Immature natural killer cell (primary cell): ENCODE measurements at regions not wholly inside any gene's neighbourhood (a gene's known extent, or its start where the extent isn't known, plus 50 kb on each side); places are given as distances from the start of the nearest gene placed in this dataset.

ENCODE experiments used
- DNase-seq, 3 donors: peaks; one replicate each; pipeline ENCODE4 v3.0.0; 2022; ENCODE audit warnings: mixed read lengths in 1 of 3
- H3K27ac Mint-ChIP-seq, 6 donors: one replicate each; pipeline ENCODE4 v1.8.0; 2020; ENCODE audit warnings: mixed read lengths in 6 of 6, mild to moderate bottlenecking in 5 of 6, inconsistent platforms in 4 of 6, moderate library complexity in 3 of 6
- H3K27me3 Mint-ChIP-seq, 3 donors: one replicate each; pipeline ENCODE4 v1.8.0; 2020 to 2021; ENCODE audit warnings: low read depth in 3 of 3, mild to moderate bottlenecking in 3 of 3, mixed read lengths in 3 of 3, moderate library complexity in 3 of 3, inconsistent platforms in 1 of 3
- H3K36me3 Mint-ChIP-seq, 3 donors: one replicate each; pipeline ENCODE4 v1.8.0; 2020; ENCODE audit warnings: mixed read lengths in 3 of 3, inconsistent platforms in 2 of 3, mild to moderate bottlenecking in 2 of 3
- H3K4me1 Mint-ChIP-seq, 2 donors: one replicate each; pipeline ENCODE4 v1.8.0; 2020; ENCODE audit warnings: inconsistent platforms in 2 of 2, mild to moderate bottlenecking in 2 of 2, mixed read lengths in 2 of 2, moderate library complexity in 1 of 2
- H3K4me3 Mint-ChIP-seq, 5 donors: one replicate each; pipeline ENCODE4 v1.8.0; 2020; ENCODE audit warnings: mild to moderate bottlenecking in 5 of 5, mixed read lengths in 5 of 5, inconsistent platforms in 3 of 5, moderate library complexity in 3 of 5
- H3K9me3 Mint-ChIP-seq, 6 donors: one replicate each; pipeline ENCODE4 v1.8.0; 2020; ENCODE audit warnings: mild to moderate bottlenecking in 6 of 6, mixed read lengths in 6 of 6, inconsistent platforms in 4 of 6, moderate library complexity in 3 of 6

GRCh38 chr3:77887611-77888010 is 847.7 kb downstream of the ROBO2 start:
- H3K4me3 Mint-ChIP-seq = no peak overlapping the region
- H3K9me3 Mint-ChIP-seq = peaks cover 2 to 33% (median 16%) of the 10 kb centered on the region in 6 donors
- no peak overlapping the region for H3K27ac Mint-ChIP-seq
- no peak for DNase-seq
- no peaks in the 10 kb centered on the region for H3K36me3 Mint-ChIP-seq
- H3K4me1 Mint-ChIP-seq = no peaks in the 10 kb centered on the region
- no peaks in the 10 kb centered on the region for H3K27me3 Mint-ChIP-seq

DNA sequence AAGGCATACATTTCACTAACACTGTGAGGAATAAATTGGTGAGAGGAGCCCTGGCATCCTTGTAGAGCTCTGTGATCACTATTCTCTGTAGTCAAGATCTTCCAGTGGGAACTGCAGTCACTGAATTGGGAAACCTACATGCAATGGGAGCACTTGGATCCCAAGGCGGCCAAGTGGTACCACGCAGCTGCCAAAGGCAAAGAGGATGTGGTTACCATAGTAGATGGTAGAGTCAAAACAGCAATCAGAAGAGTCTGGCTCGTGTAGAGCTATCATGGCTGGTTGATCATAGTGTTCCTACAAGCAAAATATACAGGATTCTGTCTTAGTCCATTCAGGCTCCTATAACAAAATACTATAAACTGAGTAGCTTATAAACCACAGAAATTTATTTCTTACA is 849.7 kb downstream of the ROBO2 start:
- Mint-ChIP-seq H3K4me1 (no peaks in the 10 kb centered on the region), H3K27ac (no peak overlapping the region), H3K27me3 (no peaks in the 10 kb centered on the region), H3K9me3 (peaks cover 7 to 48% (median 19%) of the 10 kb centered on the region in 6 donors), H3K4me3 (no peak overlapping the region), H3K36me3 (no peaks in the 10 kb centered on the region)
- DNase-seq = no peak

DNA sequence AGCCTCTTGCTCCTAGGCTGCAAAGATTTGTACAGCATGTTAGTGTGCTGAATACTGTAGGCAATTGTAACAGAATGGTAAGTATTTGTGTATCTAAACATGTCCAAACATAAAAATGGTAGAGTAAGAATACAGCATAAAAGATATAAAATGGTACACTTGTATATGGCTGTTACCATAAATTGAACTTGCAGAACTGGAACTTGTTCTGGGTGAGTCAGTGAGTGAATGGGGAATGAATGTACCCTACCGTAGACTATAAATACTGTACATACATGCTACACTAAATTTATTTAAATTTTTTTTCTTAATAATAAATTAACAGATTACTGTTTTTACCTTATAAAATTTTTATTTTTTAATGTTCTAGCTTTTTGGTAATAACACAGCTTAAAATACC is 858.7 kb downstream of the ROBO2 start:
- Mint-ChIP-seq H3K9me3 (peaks cover 6 to 49% (median 28%) of the 10 kb centered on the region in 6 donors), H3K27ac (no peak overlapping the region), H3K27me3 (no peaks in the 10 kb centered on the region), H3K4me3 (no peak overlapping the region), H3K4me1 (no peaks in the 10 kb centered on the region), H3K36me3 (peaks cover 0 to 5% (median 0%) of the 10 kb centered on the region in 3 donors)
- no peak for DNase-seq

GRCh38 chr3:77902675-77903074 is 862.8 kb downstream of the ROBO2 start:
- Mint-ChIP-seq H3K27me3 (no peaks in the 10 kb centered on the region), H3K9me3 (peaks cover 7 to 32% (median 19%) of the 10 kb centered on the region in 6 donors), H3K36me3 (peaks cover 0 to 5% (median 0%) of the 10 kb centered on the region in 3 donors), H3K4me1 (no peaks in the 10 kb centered on the region), H3K27ac (no peak overlapping the region), H3K4me3 (no peak overlapping the region)
- DNase-seq = no peak

GRCh38 chr3:77906102-77906709 is 866.3 kb downstream of the ROBO2 start:
- Mint-ChIP-seq H3K36me3 (no peaks in the 10 kb centered on the region), H3K27me3 (no peaks in the 10 kb centered on the region), H3K27ac (no peak overlapping the region), H3K4me1 (no peaks in the 10 kb centered on the region), H3K4me3 (no peak overlapping the region), H3K9me3 (peaks cover 8 to 39% (median 18%) of the 10 kb centered on the region in 6 donors)
- DNase-seq = no peak

GRCh38 chr3:77913524-77914174 is 873.8 kb downstream of the ROBO2 start:
- H3K9me3 Mint-ChIP-seq = peaks cover 3 to 40% (median 12%) of the 10 kb centered on the region in 6 donors
- no peak overlapping the region for H3K27ac Mint-ChIP-seq
- DNase-seq = no peak
- H3K4me1 Mint-ChIP-seq = no peaks in the 10 kb centered on the region
- H3K4me3 Mint-ChIP-seq = no peak overlapping the region
- H3K27me3 Mint-ChIP-seq = no peaks in the 10 kb centered on the region
- H3K36me3 Mint-ChIP-seq = no peaks in the 10 kb centered on the region

- no peak overlapping the region for H3K27ac Mint-ChIP-seq
- no peaks in the 10 kb centered on the region for H3K27me3 Mint-ChIP-seq
These were observed 875.4 kb downstream of the ROBO2 start for GRCh38 chr3:77915336-77915735.

GRCh38 chr3:77917225-77917624 is 877.3 kb downstream of the ROBO2 start:
- H3K4me1 Mint-ChIP-seq = no peaks in the 10 kb centered on the region
- no peak overlapping the region for H3K4me3 Mint-ChIP-seq
- no peak for DNase-seq
- no peak overlapping the region for H3K27ac Mint-ChIP-seq
- H3K9me3 Mint-ChIP-seq = peaks cover 0 to 52% (median 17%) of the 10 kb centered on the region in 6 donors
- no peaks in the 10 kb centered on the region for H3K27me3 Mint-ChIP-seq
- no peaks in the 10 kb centered on the region for H3K36me3 Mint-ChIP-seq

More at GRCh38 chr3:77915336-77915735, 875.4 kb downstream of the ROBO2 start:
- H3K4me3 Mint-ChIP-seq = no peak overlapping the region
- peaks cover 3 to 43% (median 14%) of the 10 kb centered on the region in 6 donors for H3K9me3 Mint-ChIP-seq
- DNase-seq = no peak
- H3K4me1 Mint-ChIP-seq = no peaks in the 10 kb centered on the region
- H3K36me3 Mint-ChIP-seq = no peaks in the 10 kb centered on the region

DNA sequence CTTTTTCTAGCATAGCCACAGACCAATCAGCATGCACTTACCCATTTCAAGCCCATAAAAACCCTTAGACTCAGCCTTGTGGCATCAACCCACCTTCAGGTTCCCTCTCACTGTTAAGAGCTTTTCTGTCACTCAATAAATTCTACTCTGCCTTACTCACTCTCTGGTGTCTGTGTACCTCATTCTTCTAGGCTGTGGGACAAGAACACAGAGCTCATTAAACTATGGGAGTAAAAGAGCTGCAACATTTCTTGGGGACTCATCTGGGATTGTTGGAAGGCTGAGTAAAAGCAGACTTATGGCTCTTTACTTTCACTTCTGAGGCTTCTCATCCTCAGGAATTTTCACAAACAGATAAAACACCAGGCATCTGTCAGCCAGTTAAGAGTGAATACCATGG is 879.3 kb downstream of the ROBO2 start:
- no peak for DNase-seq
- peaks cover 0 to 53% (median 18%) of the 10 kb centered on the region in 6 donors for H3K9me3 Mint-ChIP-seq
- no peak overlapping the region for H3K27ac Mint-ChIP-seq
- no peaks in the 10 kb centered on the region for H3K4me1 Mint-ChIP-seq
- no peaks in the 10 kb centered on the region for H3K36me3 Mint-ChIP-seq
- no peak overlapping the region for H3K4me3 Mint-ChIP-seq
- H3K27me3 Mint-ChIP-seq = no peaks in the 10 kb centered on the region

DNA sequence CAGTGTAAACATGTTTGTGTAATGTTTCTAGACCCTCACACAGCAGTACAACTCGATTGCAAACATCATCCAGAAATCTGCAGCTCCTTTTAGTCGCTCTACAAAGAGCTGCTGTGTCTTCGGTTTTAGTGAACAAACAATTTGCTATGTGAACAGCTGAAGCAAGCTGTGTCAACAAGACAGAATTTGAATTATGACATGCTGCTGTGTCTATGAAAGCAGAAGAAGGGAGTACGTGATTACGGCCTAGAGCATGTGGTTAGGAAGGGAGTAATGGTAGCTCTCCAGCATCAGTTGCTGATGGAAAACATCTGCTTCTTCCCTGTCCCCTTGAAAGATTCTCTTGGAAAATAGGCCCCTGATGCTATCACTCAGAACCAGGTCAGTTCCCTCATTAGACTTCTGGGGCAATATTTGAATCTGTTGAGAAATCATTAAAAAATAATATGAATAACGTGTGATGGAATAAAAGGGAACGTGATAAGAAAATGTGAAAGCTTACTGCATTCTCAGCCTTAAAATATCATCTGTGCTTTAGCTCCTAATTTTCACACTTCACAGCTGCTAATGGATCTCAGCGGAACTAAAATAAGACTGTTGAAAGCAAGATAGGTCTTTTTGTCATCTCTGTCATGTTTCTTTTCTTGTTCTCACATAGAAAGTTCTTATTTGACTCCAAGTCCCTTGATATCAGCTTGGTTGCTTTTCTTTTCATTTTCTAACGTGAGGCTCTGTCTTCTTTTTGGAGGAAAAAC is 891.5 kb downstream of the ROBO2 start:
- no peak overlapping the region for H3K4me3 Mint-ChIP-seq
- H3K27ac Mint-ChIP-seq = no peak overlapping the region
- no peaks in the 10 kb centered on the region for H3K36me3 Mint-ChIP-seq
- H3K4me1 Mint-ChIP-seq = no peaks in the 10 kb centered on the region
- H3K27me3 Mint-ChIP-seq = no peaks in the 10 kb centered on the region
- DNase-seq = no peak
- peaks cover 8 to 44% (median 21%) of the 10 kb centered on the region in 6 donors for H3K9me3 Mint-ChIP-seq

DNA sequence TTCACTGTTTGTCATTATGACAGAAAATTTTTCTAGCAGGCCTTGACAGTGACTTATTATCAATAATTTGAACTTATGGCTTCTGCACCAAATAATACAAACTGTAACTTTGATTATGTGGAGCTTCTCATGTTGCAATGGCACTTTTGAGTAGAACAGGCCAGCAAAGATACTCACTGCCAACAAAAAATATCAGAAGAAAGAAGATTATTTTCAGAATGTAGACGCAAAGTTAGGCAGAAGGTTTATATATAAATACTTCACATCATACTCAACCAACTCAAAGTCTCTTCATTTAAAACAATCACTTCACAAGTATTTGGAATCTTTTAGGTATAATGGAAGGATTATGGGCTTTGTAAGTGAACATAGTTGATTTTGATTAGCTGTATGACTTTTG is 893.0 kb downstream of the ROBO2 start:
- no peak overlapping the region for H3K27ac Mint-ChIP-seq
- H3K27me3 Mint-ChIP-seq = no peaks in the 10 kb centered on the region
- peaks cover 8 to 50% (median 21%) of the 10 kb centered on the region in 6 donors for H3K9me3 Mint-ChIP-seq
- no peak for DNase-seq
- H3K4me1 Mint-ChIP-seq = no peaks in the 10 kb centered on the region
- no peaks in the 10 kb centered on the region for H3K36me3 Mint-ChIP-seq
- no peak overlapping the region for H3K4me3 Mint-ChIP-seq

- no peaks in the 10 kb centered on the region for H3K4me1 Mint-ChIP-seq
- no peak overlapping the region for H3K4me3 Mint-ChIP-seq
- no peaks in the 10 kb centered on the region for H3K27me3 Mint-ChIP-seq
- H3K9me3 Mint-ChIP-seq = peaks cover 10 to 55% (median 22%) of the 10 kb centered on the region in 6 donors
- DNase-seq = no peak
- no peaks in the 10 kb centered on the region for H3K36me3 Mint-ChIP-seq
- H3K27ac Mint-ChIP-seq = no peak overlapping the region
These were observed 894.0 kb downstream of the ROBO2 start for GRCh38 chr3:77933926-77934325.

DNA sequence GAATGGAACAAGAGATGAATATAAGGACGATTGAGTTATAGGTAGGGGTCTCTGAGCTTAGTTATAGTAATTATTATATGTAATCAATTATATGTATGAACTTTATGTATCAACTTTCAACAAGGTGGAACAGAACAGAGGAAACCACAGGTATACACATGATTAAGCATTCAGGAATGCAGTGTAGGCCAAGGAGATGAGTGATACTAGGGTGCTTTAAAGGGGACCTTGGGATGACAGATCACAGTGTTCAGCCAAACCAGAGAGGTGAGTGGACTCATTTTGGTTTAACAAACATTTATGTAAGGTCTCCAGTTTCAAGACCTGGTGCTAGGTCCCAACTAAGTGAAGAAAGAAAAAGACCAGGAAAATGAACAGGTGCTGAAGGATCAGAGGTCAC is 895.5 kb downstream of the ROBO2 start:
- DNase-seq = no peak
- Mint-ChIP-seq H3K36me3 (no peaks in the 10 kb centered on the region), H3K4me3 (no peak overlapping the region), H3K9me3 (peaks cover 8 to 56% (median 20%) of the 10 kb centered on the region in 6 donors), H3K4me1 (no peaks in the 10 kb centered on the region), H3K27me3 (no peaks in the 10 kb centered on the region), H3K27ac (no peak overlapping the region)

- Mint-ChIP-seq H3K27ac (no peak overlapping the region), H3K4me3 (no peak overlapping the region), H3K9me3 (peaks cover 7 to 44% (median 16%) of the 10 kb centered on the region in 6 donors), H3K4me1 (no peaks in the 10 kb centered on the region), H3K36me3 (no peaks in the 10 kb centered on the region), H3K27me3 (no peaks in the 10 kb centered on the region)
- no peak for DNase-seq
These were observed 899.8 kb downstream of the ROBO2 start for GRCh38 chr3:77939726-77940125.
